Fibroblast of the aortic adventitia (primary cell): ENCODE measurements at regions not wholly inside any gene's neighbourhood (a gene's known extent, or its start where the extent isn't known, plus 50 kb on each side); places are given as distances from the start of the nearest gene placed in this dataset.
"Not testable (repeated sequence)": the region's sequence is repeated elsewhere in the genome, so short reads cannot be mapped to it uniquely, and the experiment has no call there.

Source experiments
- DNase-seq: peaks from one replicate; pipeline ENCODE4 v3.0.0-alpha.2; 2010; ENCODE audit warnings: low read depth
- H3K4me3 ChIP-seq: 2 replicates; pipeline ENCODE4 v1.5.1; 2011; ENCODE audit warnings: low read depth, mild to moderate bottlenecking, control low read depth, low read length, moderate library complexity
- TF ChIP-seq, protein P1 (sequence below): IDR thresholded peaks from 2 replicates; pipeline ENCODE4 v1.5.1; 2011; ENCODE audit warnings: mild to moderate bottlenecking, low read length, control low read depth, inconsistent platforms; ENCODE audit not compliant: insufficient read depth

DNA sequence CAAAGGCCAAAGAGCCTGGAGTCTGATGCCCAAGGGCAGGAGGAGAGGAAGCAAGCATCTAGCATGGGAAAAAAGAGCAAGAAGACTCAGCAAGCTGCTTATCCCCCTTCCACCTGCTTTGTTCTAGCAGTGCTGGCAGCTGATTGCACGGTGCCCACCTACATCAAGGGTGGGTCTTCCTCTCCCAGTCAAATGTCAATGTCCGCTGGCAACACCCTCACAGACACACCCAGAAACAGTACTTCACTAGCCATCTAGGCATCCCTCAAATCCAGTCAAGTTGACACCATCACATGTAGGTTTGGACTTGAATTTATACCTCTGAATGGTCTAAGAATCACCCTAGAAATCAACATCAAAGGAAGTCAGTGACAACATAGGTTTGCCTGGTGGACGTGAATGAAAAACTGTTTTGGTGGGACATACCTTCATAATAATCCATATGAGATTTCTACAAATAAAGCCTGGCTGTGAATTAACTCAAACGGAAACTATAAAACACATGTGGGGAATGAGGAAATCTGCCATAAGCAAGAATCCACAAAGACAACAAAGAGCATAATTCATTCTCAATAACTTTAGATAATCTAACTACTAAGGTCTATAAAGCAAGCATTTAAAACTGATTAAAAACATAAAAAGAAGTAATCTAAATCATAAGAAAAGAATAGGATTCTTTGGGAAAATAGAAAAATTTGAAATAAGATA lies 185.8 kb upstream of the JADE1 start:
- TF ChIP-seq, protein P1, sequence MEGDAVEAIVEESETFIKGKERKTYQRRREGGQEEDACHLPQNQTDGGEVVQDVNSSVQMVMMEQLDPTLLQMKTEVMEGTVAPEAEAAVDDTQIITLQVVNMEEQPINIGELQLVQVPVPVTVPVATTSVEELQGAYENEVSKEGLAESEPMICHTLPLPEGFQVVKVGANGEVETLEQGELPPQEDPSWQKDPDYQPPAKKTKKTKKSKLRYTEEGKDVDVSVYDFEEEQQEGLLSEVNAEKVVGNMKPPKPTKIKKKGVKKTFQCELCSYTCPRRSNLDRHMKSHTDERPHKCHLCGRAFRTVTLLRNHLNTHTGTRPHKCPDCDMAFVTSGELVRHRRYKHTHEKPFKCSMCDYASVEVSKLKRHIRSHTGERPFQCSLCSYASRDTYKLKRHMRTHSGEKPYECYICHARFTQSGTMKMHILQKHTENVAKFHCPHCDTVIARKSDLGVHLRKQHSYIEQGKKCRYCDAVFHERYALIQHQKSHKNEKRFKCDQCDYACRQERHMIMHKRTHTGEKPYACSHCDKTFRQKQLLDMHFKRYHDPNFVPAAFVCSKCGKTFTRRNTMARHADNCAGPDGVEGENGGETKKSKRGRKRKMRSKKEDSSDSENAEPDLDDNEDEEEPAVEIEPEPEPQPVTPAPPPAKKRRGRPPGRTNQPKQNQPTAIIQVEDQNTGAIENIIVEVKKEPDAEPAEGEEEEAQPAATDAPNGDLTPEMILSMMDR, result no peak
- H3K4me3 ChIP-seq, result no peak overlapping the region
- no peak for DNase-seq

DNA sequence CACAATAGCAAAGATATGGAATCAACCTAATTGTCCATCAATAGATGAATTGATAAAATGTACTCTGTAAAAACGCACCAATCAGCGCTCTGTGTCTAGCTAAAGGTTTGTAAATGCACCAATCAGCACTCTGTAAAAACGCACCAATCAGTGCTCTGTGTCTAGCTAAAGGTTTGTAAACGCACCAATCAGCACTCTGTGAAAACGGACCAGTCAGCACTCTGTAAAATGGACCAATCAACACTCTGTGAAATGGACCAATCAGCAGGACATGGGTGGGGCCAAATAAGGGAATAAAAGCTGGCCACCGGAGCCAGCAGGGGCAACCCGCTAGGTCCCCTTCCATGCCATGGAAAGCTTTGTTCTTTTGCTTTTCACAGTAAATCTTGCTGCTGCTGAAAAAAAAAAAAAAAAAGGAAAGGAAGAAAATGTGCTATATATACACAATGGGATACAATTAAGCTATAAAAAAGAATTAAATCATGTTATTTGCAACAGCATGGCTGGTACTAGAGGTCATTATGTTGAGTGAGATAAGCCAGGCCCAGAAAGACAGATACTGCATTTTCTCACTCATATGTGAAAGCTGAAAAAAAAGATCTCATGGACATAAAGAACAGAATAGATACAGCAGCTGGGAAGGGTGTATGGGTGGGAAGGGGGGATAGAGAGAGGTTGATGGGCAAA lies 189.1 kb upstream of the JADE1 start:
- not testable (repeated sequence) for DNase-seq, H3K4me3 ChIP-seq

DNA sequence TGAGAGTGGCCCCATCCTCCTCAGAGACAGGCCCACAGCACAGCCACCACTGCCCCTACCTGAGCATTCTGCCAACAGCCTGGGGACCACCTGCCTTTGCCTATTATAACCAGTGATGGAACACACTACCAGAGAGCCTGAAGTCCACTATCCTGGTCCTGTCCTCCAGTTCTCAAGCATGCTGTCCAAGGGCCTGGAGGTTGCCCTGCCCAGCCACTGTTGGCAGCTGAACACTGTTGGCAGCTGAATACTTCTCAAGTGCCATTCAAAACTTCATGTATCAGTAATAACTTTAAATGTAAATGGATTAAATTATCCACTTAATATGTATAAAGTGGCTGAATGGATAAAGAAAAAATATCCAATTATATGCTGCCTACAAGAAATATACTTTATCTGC lies 194.3 kb upstream of the JADE1 start:
- H3K4me3 ChIP-seq, result no peak overlapping the region
- DNase-seq, result no peak
- TF ChIP-seq, protein P1, result no peak

DNA sequence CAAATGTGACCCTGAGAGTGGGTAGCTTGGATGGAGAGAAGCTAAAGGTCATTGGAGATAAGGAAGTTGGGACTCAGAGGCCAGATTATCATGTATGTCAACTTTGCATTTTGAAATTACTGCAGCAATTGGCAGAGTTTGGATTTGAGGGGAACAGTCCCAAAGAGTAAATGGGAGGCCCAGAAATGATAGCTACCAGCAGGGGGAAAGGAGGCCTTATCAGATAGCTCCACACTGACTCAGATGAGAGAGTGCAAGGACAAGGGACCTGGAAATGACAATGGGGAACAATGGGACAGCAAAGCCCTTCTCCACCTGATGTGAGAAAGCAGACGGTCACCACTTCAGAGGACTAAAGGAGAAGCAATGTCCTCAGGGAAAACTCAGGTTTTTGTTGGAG lies 201.5 kb upstream of the JADE1 start:
- TF ChIP-seq, protein P1, result no peak
- DNase-seq, result no peak
- no peak overlapping the region for H3K4me3 ChIP-seq

DNA sequence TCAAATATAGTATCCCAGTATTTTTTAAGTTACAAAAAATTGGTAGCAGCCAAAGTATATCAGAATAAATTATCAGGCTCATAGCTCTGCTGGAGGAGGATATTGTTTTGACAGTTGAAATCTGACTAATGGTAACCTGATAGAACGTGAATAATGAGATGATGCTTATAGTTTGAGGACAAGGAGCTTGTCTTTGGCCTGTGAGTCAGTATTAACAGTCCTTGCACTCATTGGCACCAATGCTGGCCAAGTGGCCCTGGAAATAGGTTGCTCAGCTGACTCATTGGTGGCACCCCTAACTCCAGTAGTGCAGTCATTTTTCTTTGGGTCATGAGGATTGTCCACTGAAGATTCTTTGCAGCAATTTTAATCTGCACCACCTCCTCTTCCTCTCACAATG lies 203.3 kb upstream of the JADE1 start:
- H3K4me3 ChIP-seq, result no peak overlapping the region
- TF ChIP-seq, protein P1, result no peak
- DNase-seq, result peak; percentile 42

DNA sequence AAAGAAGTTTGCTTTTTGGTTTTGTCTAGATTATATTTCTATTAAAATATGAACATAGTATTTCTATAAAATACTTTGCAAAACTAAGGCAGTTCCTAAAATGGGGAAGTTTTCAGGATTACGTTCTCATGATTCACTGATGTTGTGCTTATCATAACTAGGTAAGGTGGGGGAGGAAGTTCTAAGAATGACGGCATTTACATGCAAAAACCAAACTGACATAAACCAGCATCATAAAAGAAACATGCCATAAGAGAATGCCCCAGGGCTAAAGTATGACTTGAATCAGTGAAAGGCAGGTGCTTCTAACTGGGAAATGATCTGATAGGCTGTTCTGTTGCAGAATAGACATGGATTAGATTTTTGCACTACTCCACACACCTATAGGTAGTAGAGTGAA lies 204.7 kb upstream of the JADE1 start:
- peak; percentile 20 for DNase-seq
- TF ChIP-seq, protein P1, result no peak
- H3K4me3 ChIP-seq, result no peak overlapping the region

DNA sequence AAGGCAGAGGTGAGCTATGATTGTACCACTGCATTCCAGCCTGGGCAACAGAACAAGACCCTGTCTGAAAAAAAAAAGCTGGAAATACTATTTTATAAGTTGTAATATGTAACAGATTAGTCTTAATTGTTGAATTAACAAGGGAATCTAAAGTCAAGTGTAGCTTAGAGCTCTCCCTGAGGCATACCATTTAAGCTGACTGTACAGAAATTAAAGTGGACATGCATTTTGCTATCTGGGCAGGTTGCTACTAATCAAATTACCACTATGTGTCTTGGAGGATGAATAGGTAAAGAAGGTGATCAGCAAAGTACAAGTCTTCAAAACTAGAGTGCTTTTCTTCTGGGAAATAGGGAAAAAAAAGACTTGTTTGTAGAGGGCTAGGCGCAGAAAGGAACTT lies 205.3 kb upstream of the JADE1 start:
- H3K4me3 ChIP-seq, result no peak overlapping the region
- TF ChIP-seq, protein P1, result no peak

More for the DNA sequence above, 205.3 kb upstream of the JADE1 start:
- DNase-seq, result no peak
